GM21515 (cell line): ENCODE measurements at regions not wholly inside any gene's neighbourhood (a gene's known extent, or its start where the extent isn't known, plus 50 kb on each side); places are given as distances from the start of the nearest gene placed in this dataset.
"Not testable (repeated sequence)": the region's sequence is repeated elsewhere in the genome, so short reads cannot be mapped to it uniquely, and the experiment has no call there.

Experiments
- ATAC-seq: cut with Tn5 transposase; IDR thresholded peaks from one replicate; pipeline ENCODE4 v1.9.1; 2021; ENCODE audit not compliant: unreplicated experiment

DNA sequence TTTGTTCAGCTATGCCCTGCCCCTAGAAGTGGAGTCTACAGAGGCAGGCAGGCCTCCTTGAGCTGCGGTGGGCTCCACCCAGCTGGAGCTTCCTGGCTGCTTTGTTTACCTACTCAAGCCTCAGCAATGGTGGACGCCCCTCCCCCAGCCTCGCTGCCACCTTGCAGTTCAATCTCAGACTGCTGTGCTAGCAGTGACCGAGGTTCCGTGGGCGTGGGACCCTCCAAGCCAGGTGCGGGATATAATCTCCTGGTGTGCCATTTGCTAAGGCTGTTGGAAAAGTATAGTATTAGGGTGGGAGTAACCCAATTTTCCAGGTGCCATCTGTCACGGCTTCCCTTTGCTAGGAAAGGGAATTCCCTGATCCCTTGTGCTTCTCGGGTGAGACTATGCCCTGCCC, 770.2 kb upstream of the VRK2 start:
- ATAC-seq: not testable (repeated sequence)

DNA sequence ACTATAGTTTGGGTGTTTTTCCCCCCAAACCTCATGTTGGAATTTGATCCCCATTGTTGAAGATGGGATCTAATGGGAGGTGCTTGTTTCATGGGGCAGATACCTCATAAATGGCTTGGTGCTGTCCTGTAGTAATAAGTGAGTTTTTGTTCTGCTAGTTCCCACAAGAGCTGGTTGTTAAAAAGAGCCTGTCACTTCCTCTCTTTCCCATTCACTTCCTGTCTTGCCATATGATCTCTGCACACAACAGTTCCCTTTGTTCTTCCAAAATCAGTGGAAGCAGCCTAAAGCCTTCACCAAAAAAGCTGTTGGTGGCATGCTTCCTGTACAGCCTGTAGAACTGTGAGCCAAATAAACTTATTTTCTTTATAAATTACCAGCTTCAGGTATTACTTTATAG, 768.2 kb upstream of the VRK2 start:
- ATAC-seq: no peak

DNA sequence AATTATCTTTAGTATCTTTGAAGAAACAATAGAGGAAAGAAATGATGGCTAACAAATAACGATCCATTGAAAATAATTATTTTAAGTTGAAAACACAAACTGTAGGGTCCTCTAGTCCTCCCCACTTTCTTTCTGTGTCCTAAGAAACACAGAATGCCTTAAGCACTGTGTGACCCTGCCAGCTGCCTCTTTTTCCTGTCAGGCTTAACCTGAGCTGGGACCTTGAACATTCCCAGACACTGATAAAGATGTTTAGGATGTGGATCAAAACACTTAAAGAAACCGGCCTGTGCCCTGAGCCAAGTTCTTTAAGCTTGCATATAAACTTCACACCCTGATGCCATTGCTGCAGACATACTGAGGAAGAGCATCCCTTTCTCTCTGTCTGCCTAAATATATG, 755.4 kb upstream of the VRK2 start:
- ATAC-seq: no peak

DNA sequence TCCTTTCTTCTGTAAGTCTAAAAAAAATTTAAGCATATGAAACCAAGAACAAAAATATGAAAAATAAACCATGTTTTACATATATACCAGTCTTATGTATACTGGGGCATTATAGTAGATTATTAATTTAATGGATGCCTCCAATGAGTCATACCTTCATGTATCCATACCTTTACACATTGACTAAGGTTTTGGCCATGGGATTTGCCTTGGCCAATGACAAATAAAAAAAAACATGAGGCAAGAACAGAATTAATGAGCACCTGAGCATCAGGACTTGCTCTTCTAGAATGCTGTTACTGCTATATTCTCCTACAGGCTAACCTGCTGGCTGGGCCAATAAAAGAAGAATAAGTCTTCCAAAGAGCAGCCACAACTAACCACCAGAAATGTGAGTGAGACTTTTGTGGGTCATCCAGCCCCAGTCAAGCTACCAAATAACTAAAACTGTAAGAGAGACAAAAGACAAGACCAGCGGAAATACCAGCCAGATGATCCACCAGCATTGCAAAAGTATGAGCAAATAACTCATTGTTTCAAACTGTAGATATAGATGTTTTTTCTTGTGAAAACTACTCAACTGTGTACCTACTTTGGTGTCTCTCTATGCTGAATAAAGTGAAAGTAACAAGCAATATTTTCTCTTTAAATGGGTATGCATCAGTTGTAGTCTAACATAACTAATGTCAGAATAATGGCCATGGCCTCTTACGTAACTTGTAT, 749.6 kb upstream of the VRK2 start:
- ATAC-seq: no peak

DNA sequence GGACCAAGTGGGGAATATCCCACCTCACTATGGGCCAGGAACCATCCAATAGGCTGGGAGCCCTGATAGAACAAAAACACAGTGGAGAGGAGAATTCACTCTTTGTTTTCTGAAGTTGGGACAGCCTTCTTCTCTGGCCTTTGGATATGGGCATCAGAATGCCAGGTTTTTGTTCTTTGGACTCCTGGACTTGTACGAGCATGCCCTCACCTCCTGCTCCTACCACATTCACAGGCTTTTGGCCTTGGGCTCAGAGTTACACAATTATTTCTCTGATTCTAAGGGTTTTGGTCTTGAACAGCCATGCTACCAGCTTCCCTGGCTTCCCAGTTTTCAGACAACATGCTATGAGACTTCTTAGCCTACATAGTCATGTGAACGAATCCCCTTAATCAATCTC, 732.9 kb upstream of the VRK2 start:
- no peak for ATAC-seq

DNA sequence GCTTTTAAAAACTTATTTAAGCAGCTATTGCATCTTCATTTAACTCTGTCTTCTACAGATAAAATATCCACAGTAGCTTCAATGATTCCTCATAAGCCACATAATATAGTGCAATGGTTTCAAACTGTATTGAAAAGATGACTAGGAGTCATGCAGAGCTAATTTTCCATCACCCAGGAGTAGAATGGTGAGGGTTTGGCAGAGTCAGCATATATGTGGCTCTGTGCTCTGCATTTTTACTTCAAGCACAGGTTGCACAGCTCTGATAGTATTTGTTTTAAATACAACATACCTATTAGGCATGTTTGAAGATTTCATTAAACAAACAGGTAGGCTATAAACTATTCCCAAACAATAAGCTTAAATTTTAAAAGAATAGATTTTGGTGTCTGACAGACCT, 731.9 kb upstream of the VRK2 start:
- ATAC-seq: no peak

DNA sequence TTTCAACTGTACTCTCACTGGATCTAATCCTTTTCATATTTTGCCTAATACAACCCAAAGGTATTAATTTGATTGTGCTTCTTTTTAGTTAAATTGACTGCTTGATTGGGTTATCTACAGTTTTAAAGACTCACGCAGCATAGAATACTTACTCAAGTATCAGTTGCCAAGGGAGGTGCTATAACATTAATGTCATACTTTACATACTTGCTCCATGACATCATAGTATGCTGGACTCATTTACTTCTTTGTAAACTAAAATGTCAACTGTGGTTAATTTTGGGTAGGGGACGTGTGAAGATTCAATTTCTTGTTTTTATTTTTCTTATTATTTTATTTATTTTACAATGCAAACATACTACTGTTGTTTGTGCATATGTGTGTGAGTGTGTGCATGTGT, 716.2 kb upstream of the VRK2 start:
- ATAC-seq: no peak

DNA sequence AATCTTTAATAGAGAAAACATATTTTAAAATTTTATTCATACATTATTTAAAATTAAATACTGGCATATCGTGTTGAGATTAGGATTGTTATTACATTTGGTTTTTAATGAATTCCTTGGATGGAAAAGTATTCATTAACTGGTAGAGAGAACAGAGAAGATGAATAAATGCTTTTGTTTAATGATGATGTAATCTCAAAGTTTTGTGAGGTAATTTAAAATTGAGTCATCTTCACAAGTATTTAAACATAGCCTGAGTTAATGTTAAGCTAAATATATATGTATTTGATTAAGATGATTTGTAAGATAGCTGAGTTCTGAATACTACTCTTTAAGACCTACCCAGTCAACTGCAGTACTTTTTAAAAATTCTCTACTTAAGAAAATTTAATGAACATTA, 713.4 kb upstream of the VRK2 start:
- no peak for ATAC-seq

DNA sequence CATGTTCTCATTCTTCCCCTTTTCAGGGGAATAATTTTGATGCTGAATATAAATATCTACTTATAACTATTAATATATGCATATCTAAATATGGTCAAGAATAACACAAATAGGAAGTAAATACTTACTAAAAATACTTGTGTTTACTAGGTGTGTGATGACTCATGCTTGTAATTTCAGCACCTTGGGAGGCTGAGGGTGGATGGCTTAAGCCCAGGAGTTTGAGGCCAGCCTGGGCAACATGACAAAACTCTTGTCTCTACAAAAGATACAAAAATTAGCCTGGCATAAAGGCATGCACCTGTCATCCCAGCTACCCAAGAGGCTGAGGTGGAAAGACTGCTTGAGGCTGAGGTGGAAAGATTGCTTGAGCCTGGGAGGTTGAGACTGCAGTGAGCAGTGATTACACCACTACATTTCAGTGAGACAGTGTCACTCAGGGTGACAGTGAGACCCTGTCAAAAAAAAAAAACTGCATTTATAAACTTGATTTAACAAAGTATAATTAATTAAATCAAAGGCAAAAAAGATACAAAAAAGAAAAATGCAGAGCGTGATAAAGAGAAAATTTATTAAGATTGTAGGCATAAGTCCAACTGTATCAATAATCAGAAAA, 703.1 kb upstream of the VRK2 start:
- ATAC-seq: no peak

DNA sequence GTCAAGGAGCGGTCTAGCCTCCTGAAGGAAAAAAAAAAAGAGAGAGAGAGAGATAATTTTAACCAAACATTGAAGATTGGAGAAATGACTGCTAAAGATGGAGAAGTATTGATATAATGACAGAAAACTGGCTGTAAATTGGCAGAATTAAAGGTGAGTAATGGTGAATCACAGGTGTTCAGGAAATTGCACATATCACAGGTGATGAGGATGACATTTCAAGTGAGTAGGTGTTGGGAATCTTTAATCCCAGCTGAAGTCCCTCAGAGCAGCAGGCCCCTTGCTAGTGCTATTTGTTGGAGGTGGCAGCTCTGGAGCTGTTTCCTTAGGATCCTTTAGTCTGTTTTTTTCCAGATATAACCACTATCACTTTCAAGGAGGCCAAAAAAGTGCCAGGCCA, 678.4 kb upstream of the VRK2 start:
- no peak for ATAC-seq

DNA sequence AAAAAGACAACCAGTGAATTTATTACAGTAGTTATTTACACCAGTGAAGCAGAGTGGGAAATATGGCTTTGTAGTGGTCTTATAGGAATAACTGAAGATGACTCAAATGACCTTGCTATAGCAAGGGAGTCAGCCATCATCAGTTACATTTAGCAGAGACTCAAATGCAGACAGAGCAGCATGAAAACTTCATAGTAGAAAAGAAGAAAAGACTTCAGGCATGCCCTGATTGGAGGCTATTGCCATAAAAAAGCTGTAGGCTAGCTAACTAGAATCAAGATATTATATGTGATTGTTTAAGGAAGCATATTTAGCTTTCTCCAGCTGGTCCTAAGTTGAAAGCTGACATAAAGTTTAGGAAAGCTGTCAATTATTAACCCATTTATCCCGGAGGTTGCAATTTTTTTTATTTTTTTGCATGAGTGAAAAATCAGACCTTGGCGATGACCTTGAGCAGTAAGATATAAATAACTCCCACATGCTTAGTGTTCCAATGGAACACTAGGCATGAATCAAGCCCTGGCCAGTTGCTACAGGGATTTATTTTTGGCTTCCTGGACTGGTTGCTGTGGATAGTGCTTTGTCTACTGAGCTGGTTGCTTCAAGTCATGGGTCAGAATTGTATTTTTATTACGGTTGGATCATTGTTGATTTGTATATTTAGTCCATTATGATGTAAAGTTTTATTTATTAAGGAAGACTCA, 675.6 kb upstream of the VRK2 start:
- ATAC-seq: no peak

DNA sequence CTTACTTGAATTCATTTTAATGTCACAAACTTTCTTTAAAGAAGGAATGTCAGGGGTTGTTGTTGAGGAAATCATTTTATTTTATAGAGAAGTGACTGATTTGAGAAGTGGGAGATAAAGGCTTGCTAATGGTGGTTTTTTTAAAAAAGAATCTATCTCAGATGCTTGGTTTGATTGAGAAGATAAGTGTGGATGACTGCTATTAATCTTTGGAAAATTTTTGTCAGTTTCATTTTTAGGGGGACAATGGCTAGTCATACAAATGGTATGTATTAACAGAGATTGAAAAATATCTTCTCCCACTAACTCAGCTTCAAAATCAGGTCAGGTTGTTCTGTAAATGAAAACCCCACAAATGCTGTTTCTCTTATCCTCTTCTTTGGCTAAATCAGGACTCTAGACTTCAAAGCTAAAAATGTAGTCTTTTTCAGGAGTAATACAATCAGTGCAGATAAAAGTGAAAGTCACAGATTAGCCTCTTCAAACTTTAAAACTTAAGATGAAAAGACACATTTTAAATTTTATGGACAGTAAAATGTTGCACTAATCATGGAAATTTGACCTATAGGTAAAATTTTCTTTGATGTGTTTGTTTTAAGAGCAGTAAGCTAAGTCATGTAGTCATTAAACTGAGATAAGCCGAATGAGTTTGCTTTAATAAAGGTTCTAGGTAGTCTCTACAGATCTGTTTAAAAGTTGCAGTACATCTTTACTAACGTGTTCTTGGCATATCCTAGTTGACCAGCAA, 674.2 kb upstream of the VRK2 start:
- no peak for ATAC-seq

DNA sequence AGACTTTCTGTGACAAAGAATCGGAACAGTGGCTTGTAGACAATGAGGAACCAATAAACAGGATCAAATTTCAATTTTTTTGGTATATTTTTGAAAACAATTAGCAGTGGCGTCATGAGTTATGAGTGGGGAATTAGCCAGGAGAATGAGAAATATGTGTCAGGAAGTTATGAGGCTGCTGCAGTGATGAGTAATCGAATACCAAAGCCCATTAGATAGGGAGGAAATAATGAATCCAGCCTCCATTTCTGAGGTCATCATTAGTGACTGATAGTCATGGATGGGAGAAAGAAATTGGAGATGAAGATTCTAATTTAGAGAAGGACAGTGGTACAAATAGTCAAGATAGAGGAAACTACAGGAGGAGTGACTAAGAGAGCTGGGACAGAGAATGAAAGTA, 673.1 kb upstream of the VRK2 start:
- no peak for ATAC-seq

DNA sequence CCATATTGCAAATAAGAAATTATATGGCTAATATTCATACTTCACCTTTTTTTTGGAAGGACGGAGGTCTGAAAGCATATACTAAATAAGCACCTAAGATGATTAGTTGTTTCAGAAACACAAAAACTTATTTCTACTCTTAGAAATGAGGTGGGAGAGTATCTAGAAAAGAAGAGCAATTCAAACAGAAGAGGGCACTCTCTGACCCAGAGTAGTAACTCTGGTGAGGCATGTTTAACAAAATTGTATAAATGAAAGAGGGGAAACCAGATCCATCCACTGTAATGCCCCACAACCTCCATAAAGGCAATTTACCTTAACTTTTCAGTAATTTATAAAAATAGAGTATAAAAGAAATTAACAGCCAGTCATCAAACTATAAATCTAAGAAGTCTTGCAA, 669.6 kb upstream of the VRK2 start:
- ATAC-seq: no peak

DNA sequence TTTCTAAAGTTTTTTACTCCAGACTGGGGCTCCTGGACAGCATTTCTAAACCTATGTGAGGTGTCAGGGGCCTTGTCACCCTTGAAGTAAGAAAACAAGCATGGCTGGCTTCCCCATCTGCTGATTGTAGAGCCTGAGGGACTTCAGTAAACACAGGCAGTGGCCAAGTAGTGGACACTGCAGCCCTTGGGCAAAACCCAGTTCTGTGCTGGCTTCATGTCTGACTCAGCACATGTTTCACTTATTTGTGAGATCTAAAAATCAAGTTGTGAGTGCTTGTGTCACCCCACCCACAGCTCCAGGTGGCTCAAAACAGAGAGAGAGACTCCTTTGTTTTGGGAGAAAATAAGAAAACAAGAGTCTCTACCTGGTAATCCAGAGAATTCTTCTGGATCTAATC, 660.3 kb upstream of the VRK2 start:
- no peak for ATAC-seq

DNA sequence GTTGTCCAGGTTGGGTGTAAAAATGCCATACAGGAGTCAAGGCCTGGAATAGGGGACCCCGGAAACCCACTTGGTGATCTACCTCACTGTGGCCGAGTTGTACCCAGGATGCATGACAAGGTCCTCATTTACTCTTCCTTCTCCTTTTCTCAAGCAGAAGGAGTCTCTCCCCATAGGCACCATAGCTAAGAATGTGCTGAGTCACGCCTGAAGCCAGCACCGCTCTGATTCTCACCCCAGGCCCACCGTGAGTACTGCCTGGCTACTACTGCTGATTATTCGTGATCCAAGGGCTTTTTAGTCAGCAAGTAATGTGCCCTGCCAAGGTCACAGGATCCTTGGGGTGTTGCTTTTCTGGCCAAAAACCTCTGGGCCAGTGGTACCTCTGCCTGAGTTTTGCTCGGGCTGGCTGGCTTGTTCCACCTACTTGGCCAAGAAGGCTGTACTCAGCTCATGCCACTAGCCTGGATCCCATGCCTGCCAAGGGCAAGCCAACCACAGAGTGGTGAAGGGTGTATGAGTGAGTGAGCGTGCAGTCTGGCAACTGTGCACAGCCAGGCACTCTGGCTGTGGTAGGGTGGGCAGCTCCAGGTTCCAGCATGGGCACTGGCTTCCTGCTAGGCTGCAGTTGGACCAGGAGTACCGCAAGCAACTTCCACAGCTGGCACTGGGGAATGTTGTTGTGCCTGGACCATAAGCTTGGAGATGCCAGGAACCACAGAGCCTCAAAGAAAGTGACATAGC, 650.1 kb upstream of the VRK2 start:
- no peak for ATAC-seq

DNA sequence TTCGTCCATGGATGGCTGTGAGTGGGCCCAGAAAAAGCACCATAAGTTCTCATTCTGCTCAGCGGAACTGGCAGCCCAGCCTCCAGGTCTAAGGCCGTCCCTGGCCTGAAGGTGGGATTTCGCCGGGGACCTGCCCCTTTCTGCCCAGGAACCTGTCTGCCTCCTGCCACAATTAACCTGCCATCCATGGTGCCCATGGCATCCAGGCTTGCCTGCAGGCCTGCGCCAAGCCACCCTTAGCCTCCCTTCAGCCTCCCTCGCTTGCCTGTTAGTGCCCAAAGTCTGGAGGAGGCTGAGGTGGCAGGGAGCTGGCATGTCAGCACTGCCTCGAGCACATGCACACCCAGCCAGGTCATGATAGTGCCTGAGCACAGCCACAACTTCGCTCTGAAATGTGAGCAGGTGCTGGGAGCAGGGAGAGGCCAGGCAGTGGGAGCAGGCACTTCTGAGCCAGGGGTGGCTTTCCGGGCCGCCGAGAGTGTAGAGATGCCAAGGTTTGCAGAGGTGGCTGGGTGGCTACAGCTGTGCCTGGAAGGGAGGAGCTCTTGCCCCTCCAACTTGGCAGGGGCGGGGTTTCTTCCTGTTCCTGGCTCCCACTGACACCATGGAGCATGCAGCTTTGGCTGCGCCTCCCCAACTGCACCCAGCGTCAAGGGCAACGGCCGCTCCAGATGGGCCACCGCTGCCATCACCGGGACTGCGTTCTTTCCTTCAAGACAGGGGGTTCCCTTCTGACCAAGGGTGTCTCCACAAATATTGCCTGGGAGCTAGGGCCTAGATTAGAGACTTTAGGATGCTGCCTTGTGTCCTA, 648.9 kb upstream of the VRK2 start:
- ATAC-seq: no peak

DNA sequence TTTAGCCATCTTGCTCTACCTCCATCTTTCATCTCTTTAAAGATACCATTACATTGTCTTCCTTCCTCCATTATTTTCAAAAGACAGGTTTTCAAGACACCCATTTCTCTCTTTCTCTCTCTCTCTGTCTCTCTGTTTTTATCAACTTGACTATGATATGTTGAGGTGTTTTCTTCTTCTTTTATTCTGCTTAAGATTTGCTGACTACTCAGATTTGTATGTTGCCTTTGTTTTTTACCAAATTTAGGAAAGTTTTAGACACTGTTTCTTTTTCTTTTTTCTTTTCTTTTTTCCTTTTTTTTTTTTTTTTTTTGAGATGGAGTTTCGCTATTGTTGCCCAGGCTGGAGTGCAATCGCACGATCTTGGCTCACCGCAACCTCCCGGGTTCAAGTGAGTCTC, 647.5 kb upstream of the VRK2 start:
- ATAC-seq: no peak

DNA sequence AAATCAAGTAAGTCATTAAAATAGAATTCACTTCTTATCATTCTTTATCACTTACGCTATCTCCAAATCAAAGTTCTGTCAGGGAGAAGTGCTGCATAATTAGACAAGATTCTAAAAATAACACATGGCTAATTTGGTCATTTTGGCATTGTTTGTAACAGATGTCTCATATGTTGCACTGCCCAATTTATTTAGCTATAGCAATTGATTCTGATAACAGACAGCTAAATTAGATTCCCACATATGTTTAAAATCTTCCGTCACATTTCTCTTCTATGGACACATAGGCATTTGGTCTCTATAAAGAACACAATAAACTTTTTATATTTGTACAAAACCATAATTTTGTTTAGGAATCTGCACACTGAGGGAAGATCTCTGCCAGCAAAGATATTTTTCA, 644.5 kb upstream of the VRK2 start:
- no peak for ATAC-seq

DNA sequence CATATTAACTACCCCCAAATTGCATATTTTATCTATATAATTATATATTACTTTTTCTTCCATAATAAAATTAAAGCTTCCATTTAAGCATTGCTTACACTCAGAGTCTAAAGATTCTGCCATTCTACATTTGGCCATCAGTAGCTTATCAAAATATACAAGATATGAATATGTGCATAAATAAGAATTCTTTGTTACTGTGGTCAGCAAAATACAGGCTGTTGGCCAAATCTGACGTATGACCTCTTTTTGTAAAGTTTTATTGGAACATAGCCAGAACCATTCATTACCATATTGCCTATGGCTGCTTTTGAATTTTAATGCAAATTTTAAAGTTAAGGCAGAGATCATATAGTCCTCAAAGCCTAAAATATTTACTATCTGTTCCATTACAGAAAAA, 643.9 kb upstream of the VRK2 start:
- no peak for ATAC-seq
